H9 (cell line): ENCODE measurements at regions not wholly inside any gene's neighbourhood (a gene's known extent, or its start where the extent isn't known, plus 50 kb on each side); places are given as distances from the start of the nearest gene placed in this dataset.

Experiments
- DNase-seq: peaks from one replicate; pipeline ENCODE4 v3.0.0-alpha.2; 2017
- H2AFZ ChIP-seq: one replicate; pipeline ENCODE4 v1.6.1; 2013; ENCODE audit warnings: mild to moderate bottlenecking, low read length, control low read depth, moderate library complexity
- H2AK5ac ChIP-seq: 2 replicates; pipeline ENCODE4 v1.6.1; 2013; ENCODE audit warnings: low read length, control low read depth, mixed read lengths; ENCODE audit not compliant: insufficient read length
- H2BK120ac ChIP-seq: one replicate; pipeline ENCODE4 v1.6.1; 2013; ENCODE audit warnings: low read depth, mild to moderate bottlenecking, low read length, control low read depth, inconsistent platforms; ENCODE audit not compliant: poor library complexity, severe bottlenecking
- H2BK12ac ChIP-seq: 2 replicates; pipeline ENCODE4 v1.6.1; 2013; ENCODE audit warnings: low read length, control low read depth, mixed read lengths, low read depth; ENCODE audit not compliant: insufficient read length
- H2BK15ac ChIP-seq: 2 replicates; pipeline ENCODE4 v1.6.1; 2013; ENCODE audit warnings: low read depth, low read length, control low read depth
- H2BK20ac ChIP-seq: one replicate; pipeline ENCODE4 v1.6.1; 2013; ENCODE audit warnings: low read depth, mild to moderate bottlenecking, low read length, control low read depth, inconsistent platforms; ENCODE audit not compliant: poor library complexity, severe bottlenecking
- H2BK5ac ChIP-seq: 2 replicates; pipeline ENCODE4 v1.6.1; 2013; ENCODE audit warnings: low read length, control low read depth, mixed read lengths; ENCODE audit not compliant: insufficient read length
- H3K14ac ChIP-seq: 2 replicates; pipeline ENCODE4 v1.6.1; 2013; ENCODE audit warnings: low read length, control low read depth; ENCODE audit not compliant: insufficient read depth
- H3K18ac ChIP-seq: 2 replicates; pipeline ENCODE4 v1.6.1; 2013; ENCODE audit warnings: low read depth, mild to moderate bottlenecking, mixed read lengths, low read length, control low read depth; ENCODE audit not compliant: insufficient read length
- H3K23ac ChIP-seq: 2 replicates; pipeline ENCODE4 v1.6.1; 2013; ENCODE audit warnings: low read length, control low read depth, mixed read lengths, low read depth; ENCODE audit not compliant: insufficient read length
- H3K23me2 ChIP-seq: 2 replicates; pipeline ENCODE4 v1.6.1; 2013; ENCODE audit warnings: low read depth, mild to moderate bottlenecking, mixed read lengths, low read length, control low read depth; ENCODE audit not compliant: insufficient read length, poor library complexity, severe bottlenecking
- H3K27ac ChIP-seq: 2 replicates; pipeline ENCODE4 v1.5.1; 2013; ENCODE audit warnings: low read length, control low read depth, mixed read lengths, low read depth; ENCODE audit not compliant: insufficient read length
- H3K27me3 ChIP-seq: 2 replicates; pipeline ENCODE4 v1.6.1; 2013; ENCODE audit warnings: low read length, control low read depth, inconsistent platforms; ENCODE audit not compliant: insufficient read depth
- H3K4ac ChIP-seq: 2 replicates; pipeline ENCODE4 v1.6.1; 2013; ENCODE audit warnings: low read depth, mild to moderate bottlenecking, control low read depth, inconsistent platforms, low read length, moderate library complexity
- H3K4me1 ChIP-seq: 2 replicates; pipeline ENCODE4 v1.6.1; 2013; ENCODE audit warnings: low read length, control low read depth, inconsistent platforms; ENCODE audit not compliant: insufficient read depth
- H3K4me2 ChIP-seq: 2 replicates; pipeline ENCODE4 v1.6.1; 2013; ENCODE audit warnings: low read length, control low read depth, mixed read lengths; ENCODE audit not compliant: insufficient read length, insufficient read depth
- H3K56ac ChIP-seq: 2 replicates; pipeline ENCODE4 v1.6.1; 2013; ENCODE audit warnings: low read depth, mild to moderate bottlenecking, mixed read lengths, low read length, control low read depth; ENCODE audit not compliant: insufficient read length
- H3K79me1 ChIP-seq: 2 replicates; pipeline ENCODE4 v1.6.1; 2013; ENCODE audit warnings: low read depth, mild to moderate bottlenecking, moderate library complexity, low read length, control low read depth, inconsistent platforms; ENCODE audit not compliant: insufficient read depth, poor library complexity, severe bottlenecking
- H3K79me2 ChIP-seq: 2 replicates; pipeline ENCODE4 v1.6.1; 2013; ENCODE audit warnings: low read length, control low read depth, inconsistent platforms; ENCODE audit not compliant: insufficient read depth
- H3K9ac ChIP-seq: 2 replicates; pipeline ENCODE4 v1.6.1; 2013; ENCODE audit warnings: low read length, control low read depth, mixed read lengths; ENCODE audit not compliant: insufficient read length; ENCODE audit errors: extremely low read depth
- H3K9me3 ChIP-seq: one replicate; pipeline ENCODE4 v1.6.1; 2013; ENCODE audit warnings: low read depth, low read length, inconsistent platforms; ENCODE audit not compliant: control insufficient read depth
- H3T11ph ChIP-seq: one replicate; pipeline ENCODE4 v1.6.1; 2013; ENCODE audit warnings: mild to moderate bottlenecking, low read length, control low read depth, inconsistent platforms
- H4K20me1 ChIP-seq: one replicate; pipeline ENCODE4 v1.6.1; 2013; ENCODE audit not compliant: control insufficient read depth, insufficient read length, insufficient read depth
- H4K5ac ChIP-seq: 2 replicates; pipeline ENCODE4 v1.6.1; 2013; ENCODE audit warnings: low read depth, mild to moderate bottlenecking, mixed read lengths, low read length, control low read depth; ENCODE audit not compliant: insufficient read length
- H4K8ac ChIP-seq: replicated peaks from 2 replicates; pipeline ENCODE4 v1.6.1; 2013; ENCODE audit warnings: low read length, control low read depth, mixed read lengths, low read depth; ENCODE audit not compliant: insufficient read length
- H4K91ac ChIP-seq: 2 replicates; pipeline ENCODE4 v1.6.1; 2013; ENCODE audit warnings: low read depth, mild to moderate bottlenecking, moderate library complexity, mixed read lengths, low read length, control low read depth; ENCODE audit not compliant: insufficient read length
- H3K27ac Mint-ChIP-seq, 3 experiments: 2 replicates in 2 of 3; 3 replicates in 1 of 3; pipeline ENCODE4 v1.8.0; 2020 to 2021; ENCODE audit warnings: mixed read lengths in 3 of 3, mild to moderate bottlenecking in 1 of 3, moderate library complexity in 1 of 3
- H3K27me3 Mint-ChIP-seq: 2 replicates; pipeline ENCODE4 v1.8.0; 2021; ENCODE audit warnings: low read depth, mild to moderate bottlenecking, moderate library complexity, mixed read lengths
- H3K36me3 Mint-ChIP-seq, 3 experiments: 2 replicates in 2 of 3; 3 replicates in 1 of 3; pipeline ENCODE4 v1.8.0; 2020 to 2021; ENCODE audit warnings: low read depth in 3 of 3, mixed read lengths in 3 of 3; ENCODE audit not compliant: insufficient read depth in 1 of 3
- H3K4me1 Mint-ChIP-seq, 2 experiments: 2 replicates each; pipeline ENCODE4 v1.8.0; 2020; ENCODE audit warnings: mixed read lengths in 2 of 2
- H3K4me3 Mint-ChIP-seq, 2 experiments: 2 replicates in 1 of 2; 3 replicates in 1 of 2; pipeline ENCODE4 v1.8.0; 2020 to 2021; ENCODE audit warnings: mild to moderate bottlenecking in 2 of 2, mixed read lengths in 2 of 2, moderate library complexity in 1 of 2
- H3K9me3 Mint-ChIP-seq, 2 experiments: 2 replicates in 1 of 2; 3 replicates in 1 of 2; pipeline ENCODE4 v1.8.0; 2020; ENCODE audit warnings: mild to moderate bottlenecking in 2 of 2, mixed read lengths in 2 of 2, moderate library complexity in 1 of 2
- CTCF ChIP-seq: fragments of 200-600 bp; sonication (generic); conservative IDR thresholded peaks from 3 replicates; pipeline ENCODE4 v1.8.0; 2021; ENCODE audit warnings: antibody characterized with exemption, mild to moderate bottlenecking
- WGBS: extraction: QIAGEN DNeasy Blood & Tissue Kit; methylation state at CpG from one replicate; pipeline ENCODE4 v1.1.7; 2013; ENCODE audit warnings: missing lambda C conversion rate, low lambda C conversion rate, mixed read lengths; ENCODE audit not compliant: insufficient read length; ENCODE audit errors: extremely low coverage; 5-methylcytosine and 5-hydroxymethylcytosine counted together

- no peak overlapping the region for H2AK5ac ChIP-seq
- H3K56ac ChIP-seq = no peak overlapping the region
- no peak overlapping the region for H3K9ac ChIP-seq
- H3K23me2 ChIP-seq = no peaks in the 10 kb centered on the region
- H2BK20ac ChIP-seq = no peak overlapping the region
- WGBS = no CpG with 5 or more reads among the region's 11 CpGs
- Mint-ChIP-seq H3K36me3 (no peaks in the 10 kb centered on the region), H3K4me1 (peaks cover 4 to 11% of the 10 kb centered on the region in 2 experiments; a peak in 3 of 4 replicates), H3K27ac (no peak overlapping the region), H3K4me3 (no peak overlapping the region), H3K27me3 (peaks cover 9% of the 10 kb centered on the region), H3K9me3 (no peaks in the 10 kb centered on the region; a peak in 1 of 5 replicates)
- no peaks in the 10 kb centered on the region for H3K79me2 ChIP-seq
- H2BK12ac ChIP-seq = no peak overlapping the region
- H4K8ac ChIP-seq = no peak overlapping the region
- H3K9me3 ChIP-seq = no peaks in the 10 kb centered on the region
- H3K79me1 ChIP-seq = no peaks in the 10 kb centered on the region
- H3K14ac ChIP-seq = no peak overlapping the region; the same call in 1 of the 2 replicates
- H4K91ac ChIP-seq = no peak overlapping the region
- no peaks in the 10 kb centered on the region for H4K20me1 ChIP-seq
- no peak overlapping the region for H3K4ac ChIP-seq
- H3K4me1 ChIP-seq = no peaks in the 10 kb centered on the region
- no peak overlapping the region for H3K27ac ChIP-seq
- H3K18ac ChIP-seq = no peak overlapping the region
- no peak overlapping the region for H3T11ph ChIP-seq
- H3K27me3 ChIP-seq = no peaks in the 10 kb centered on the region
- TF ChIP-seq CTCF = no peak
- H2BK5ac ChIP-seq = no peak overlapping the region
- H4K5ac ChIP-seq = no peak overlapping the region
- H2BK15ac ChIP-seq = no peak overlapping the region
- H2AFZ ChIP-seq = no peak overlapping the region
- no peak overlapping the region for H2BK120ac ChIP-seq
- no peak for DNase-seq
- H3K23ac ChIP-seq = no peak overlapping the region
- H3K4me2 ChIP-seq = no peak overlapping the region
Observed at GRCh38 chr9:89797255-89797654, 192.4 kb downstream of the GADD45G start.
